GM19099 (cell line): ENCODE measurements at regions not wholly inside any gene's neighbourhood (a gene's known extent, or its start where the extent isn't known, plus 50 kb on each side); places are given as distances from the start of the nearest gene placed in this dataset.

Experiments
- POLR2A ChIP-seq: IDR thresholded peaks from 3 replicates; pipeline ENCODE4 v1.6.1; 2011; ENCODE audit warnings: low read depth; ENCODE audit not compliant: insufficient read length; ENCODE audit errors: extremely low read depth

DNA sequence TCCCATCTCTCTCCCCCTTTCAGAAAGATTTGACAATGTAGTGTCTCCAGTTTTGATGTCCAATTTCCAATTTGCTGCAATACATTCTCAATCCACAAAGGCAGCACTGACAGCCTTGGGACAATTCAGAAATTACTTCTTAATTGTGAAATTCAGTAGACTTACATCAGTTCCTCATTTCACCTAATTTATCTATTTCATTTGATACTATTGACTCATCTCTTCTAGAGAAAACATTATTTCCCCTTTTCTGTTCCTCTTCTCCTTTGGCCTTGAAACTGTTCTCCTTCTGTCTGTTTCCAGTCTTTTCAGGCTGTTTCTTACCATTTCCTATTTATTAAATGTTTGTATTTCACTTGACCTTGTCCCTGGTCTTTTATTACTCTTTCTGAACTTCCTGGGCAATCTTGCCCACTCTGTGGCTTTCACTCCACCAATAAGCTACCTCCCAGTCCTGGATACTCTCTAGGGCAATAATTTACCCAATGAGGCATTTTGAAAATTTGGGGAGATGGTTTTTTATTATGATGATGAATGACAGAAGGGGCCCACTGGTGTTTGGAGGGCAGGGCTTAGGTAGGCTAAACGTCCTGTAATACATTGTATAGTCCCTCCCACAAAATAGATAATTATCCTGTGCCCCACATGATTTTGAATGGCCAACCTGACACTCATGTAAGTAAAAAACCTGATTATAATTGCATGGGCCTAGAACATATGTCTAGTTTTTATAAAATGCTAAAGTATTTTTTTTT, 498.0 kb upstream of the BOD1L1 start:
- no peak for TF ChIP-seq POLR2A

DNA sequence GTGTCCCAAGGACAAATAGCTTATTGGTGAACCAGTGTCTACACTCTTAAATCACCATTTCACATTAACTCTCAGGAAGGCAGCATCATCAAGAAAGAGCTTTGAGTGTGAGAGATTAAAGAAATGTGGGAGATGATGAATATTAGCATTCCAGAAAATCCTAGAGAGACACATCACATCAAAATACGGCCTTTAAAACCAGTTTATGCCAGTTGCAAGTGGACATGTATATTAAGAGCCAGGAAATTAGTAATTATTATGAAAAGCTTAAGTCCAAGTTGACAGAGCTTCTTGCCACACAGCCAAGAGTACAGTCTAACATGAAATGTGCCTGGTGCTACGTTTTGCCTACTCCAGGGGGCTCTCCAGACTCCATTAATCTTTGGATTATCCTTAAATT, 503.0 kb upstream of the BOD1L1 start:
- no peak for TF ChIP-seq POLR2A

GRCh38 chr4:14131335-14131734, 503.8 kb upstream of the BOD1L1 start:
- no peak for TF ChIP-seq POLR2A

DNA sequence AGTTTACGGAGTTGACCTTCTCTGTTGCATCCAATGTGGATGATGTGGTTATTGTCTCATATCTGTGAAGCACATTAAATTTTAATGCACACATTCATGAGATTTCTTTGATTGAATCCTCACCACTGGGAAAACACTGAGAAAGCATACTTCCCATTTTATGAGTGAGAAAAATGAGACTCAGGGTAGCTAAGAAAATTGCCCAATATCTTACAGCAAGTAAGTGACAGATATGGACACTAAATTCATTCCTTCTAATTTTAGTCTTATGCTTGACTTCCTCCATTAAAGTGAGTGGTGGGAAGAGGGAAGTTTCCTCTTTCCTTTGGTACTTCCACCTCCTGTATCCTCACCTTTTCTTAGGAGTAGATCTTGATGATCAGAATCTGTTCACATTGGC, 504.8 kb upstream of the BOD1L1 start:
- TF ChIP-seq POLR2A = no peak

DNA sequence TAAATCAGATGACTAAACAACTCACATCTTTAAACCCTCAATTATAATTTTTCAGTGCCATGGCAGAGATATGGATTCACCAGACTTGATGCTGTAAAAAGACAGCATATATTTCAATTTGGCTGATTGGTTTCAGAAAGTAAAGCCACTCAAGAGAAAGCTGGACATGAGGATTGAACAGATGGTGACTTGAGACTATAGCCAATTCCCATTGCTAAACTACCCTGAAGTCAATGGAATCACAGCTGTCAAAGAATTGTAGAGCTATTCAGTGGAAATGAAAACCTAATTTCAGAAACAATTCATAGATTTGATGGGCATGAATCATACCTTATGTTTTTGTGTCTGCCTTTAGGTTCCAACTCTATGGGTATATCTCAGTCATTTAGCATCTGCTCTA, 510.6 kb upstream of the BOD1L1 start:
- no peak for TF ChIP-seq POLR2A

DNA sequence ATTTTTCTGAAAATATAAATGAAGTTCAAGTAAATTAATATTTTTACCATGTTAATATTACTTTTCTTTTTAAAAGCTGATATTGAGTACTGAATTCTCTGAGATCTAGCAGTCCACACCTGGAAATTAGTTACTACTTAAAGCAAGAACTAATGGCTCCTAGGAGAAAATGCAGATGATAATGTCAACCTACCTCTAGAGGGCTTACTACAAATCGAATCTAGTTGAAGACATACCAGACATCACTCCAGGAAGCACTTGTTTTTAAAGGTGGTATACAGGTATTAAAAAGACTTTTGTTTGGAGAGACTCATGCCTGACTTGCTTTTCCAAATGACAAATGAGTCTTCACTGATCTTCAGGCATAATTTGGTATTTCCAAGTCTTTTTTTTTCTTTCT, 516.4 kb upstream of the BOD1L1 start:
- no peak for TF ChIP-seq POLR2A

GRCh38 chr4:14149176-14150053, 521.9 kb upstream of the BOD1L1 start:
- TF ChIP-seq POLR2A = no peak

GRCh38 chr4:14151101-14151500, 523.6 kb upstream of the BOD1L1 start:
- no peak for TF ChIP-seq POLR2A

DNA sequence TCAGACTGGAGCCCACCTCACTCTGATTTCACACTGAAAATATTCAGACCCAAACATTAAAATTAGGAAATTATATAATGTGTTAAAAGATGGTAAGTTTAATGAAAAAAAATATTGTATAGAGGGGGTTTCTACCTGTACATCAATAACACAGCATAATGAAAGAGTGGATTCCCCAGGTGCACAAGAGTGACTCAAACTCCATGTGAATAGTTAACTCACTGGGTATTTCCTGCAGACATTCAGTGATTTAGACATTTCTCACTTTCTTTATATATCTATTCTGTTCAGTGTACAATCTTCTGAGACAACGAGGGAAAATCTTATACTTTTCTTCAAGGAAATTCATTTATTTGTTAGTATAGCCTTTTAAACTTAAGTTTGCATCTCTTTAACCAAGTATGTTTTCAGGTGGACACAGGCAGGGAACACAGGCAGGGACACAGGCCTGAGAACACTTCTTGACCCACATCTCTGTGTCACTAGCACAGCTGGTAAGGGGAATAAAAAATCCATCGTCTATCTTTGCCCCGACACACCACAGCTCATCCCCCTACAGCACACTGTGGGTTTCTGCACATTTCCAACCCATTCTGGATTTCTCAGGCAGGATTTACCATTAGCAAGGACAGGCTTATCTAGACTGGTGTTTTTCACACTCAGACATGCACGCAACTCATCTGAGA, 525.5 kb upstream of the BOD1L1 start:
- TF ChIP-seq POLR2A = no peak

- TF ChIP-seq POLR2A = no peak
Measured at GRCh38 chr4:14155803-14156202, 528.3 kb upstream of the BOD1L1 start.

DNA sequence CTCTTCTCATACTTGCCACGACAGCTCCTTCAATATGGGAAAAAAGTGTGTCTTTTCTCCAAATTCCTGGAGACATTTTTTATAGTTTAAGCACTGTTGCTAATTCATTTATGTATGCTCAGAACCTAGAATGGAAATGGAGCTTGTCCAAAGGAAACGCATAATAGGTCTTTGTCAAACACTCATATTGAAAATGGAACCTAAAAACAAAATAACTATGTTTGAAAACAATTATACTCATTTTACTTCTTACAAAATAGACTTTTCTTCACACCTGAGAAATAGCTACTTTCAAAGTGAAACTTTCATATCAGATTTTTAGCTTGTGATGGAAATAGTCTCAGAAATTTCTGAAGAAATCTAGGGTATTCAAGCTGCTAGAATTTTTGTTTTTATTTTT, 529.7 kb upstream of the BOD1L1 start:
- no peak for TF ChIP-seq POLR2A

DNA sequence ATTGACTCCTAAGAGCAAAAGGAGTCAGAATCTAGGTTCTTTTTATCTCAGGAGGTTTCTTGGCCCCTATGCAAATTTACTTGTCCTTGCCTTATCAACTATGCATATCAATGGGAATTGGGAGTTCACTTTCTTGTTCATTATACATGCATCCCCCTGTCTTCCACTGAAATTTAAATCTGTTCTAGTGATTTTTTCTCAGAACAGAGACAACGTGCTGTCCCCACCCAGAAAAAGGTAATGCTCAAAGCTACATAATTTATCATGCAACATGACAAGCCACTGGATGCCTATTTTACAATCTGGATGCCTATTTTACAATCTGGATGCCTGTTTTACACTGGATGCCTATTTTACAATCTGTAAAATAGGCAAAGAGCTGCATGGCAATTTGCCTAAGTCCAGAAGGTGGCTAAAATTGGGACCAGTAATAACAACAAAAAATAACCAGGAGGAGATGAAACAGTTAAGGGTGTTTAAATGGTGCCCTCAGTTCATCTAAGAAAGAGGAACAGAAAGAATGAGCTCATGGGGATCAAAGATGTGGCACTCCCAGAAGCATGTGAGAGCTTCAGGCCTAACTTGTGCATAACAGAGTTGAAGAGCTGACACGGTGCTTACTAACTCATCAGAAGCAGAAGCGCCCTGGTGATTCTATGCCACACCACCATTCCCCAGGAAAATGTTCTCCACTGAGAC, 537.8 kb upstream of the BOD1L1 start:
- no peak for TF ChIP-seq POLR2A

- TF ChIP-seq POLR2A = no peak
Measured at GRCh38 chr4:14167876-14168510, 540.5 kb upstream of the BOD1L1 start.

DNA sequence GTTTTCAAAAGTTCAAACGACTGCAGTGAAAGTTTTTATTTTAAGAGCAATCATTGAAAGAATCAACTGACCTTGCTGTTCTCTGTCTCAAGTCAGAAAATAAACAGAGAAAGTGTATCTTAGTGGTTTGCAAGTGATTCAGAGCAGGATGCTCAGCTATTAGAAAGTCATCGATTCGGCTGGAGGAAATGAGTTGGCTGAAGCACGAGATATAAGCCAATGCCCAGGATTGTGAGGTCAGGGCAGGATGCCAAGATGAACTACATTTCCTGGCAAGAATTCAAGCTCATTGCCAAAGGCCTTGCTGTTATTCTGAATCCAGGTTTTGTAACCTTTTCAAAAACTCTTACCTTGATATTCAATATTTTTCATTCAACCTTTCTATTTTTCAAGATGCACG, 541.4 kb upstream of the BOD1L1 start:
- no peak for TF ChIP-seq POLR2A
